ENCODE measurements at regions not wholly inside any gene's neighbourhood (a gene's known extent, or its start where the extent isn't known, plus 50 kb on each side); places are given as distances from the start of the nearest gene placed in this dataset.
"Not testable (repeated sequence)": the region's sequence is repeated elsewhere in the genome, so short reads cannot be mapped to it uniquely, and the experiment has no call there.

DNA sequence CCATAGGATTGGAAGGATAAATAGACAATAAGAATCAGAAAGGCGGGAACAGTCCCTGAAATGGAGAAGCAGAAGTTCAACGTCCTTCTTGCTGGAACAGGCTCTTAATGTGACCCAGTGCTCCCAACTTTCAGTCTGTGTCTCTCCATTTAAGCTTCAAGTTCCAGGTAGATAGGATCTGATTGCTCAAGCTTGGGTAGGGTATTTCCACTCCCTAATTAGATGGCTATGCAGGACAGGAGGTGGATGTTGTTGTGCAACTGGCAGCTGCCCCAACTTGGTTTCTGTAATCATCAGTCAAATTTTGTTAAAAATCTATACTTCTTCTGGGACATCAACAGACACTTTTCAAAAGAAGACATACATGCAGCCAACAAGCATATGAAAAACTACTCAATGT lies 266.2 kb downstream of the C12orf75 start:
- H3K4me3 ChIP-seq (ENCODE audit: low read depth, low read length), result no peak overlapping the region
- no peak for TF ChIP-seq CTCF (IDR thresholded peaks at IDR 0.05; ENCODE audit: borderline replicate concordance, insufficient read depth, low read depth, low read length)

- no peak for TF ChIP-seq CTCF (IDR thresholded peaks at IDR 0.05; ENCODE audit: borderline replicate concordance, insufficient read depth, low read depth, low read length)
- H3K4me3 ChIP-seq (ENCODE audit: low read depth, low read length), result no peak overlapping the region
Measured at GRCh38 chr12:105598031-105598430, 267.5 kb downstream of the C12orf75 start.

DNA sequence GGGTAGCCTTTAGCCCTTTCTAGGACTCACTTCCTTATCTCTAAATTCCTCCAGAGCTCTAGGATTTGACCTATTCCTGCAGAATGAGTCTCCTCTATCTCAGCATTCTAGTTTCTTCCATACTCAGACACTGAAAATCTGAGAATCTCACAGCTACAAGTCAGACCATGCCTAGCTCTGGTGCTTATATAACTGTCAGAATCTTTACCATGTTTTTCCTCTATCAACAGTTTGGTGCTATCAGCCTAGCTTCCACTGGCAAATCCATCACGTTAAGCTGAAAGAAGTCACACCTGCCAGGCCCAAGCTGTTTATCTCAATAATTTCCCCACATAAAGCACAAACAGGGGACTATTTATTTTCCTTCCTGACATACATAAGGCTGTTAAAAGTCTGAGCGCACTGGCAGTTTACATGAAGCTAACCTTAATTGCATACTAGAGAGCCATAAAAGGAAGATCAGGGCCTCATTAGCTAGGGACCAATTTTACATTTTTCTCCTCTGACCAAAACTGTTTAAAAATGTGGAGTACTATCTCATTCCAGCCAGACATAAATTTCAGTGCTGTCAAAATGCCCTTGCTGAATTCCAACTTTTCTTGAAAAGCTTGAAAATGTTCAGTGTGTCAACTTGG lies 270.5 kb downstream of the C12orf75 start:
- no peak overlapping the region for H3K4me3 ChIP-seq (ENCODE audit: low read depth, low read length)
- TF ChIP-seq CTCF (IDR thresholded peaks at IDR 0.05; ENCODE audit: borderline replicate concordance, insufficient read depth, low read depth, low read length), result no peak

DNA sequence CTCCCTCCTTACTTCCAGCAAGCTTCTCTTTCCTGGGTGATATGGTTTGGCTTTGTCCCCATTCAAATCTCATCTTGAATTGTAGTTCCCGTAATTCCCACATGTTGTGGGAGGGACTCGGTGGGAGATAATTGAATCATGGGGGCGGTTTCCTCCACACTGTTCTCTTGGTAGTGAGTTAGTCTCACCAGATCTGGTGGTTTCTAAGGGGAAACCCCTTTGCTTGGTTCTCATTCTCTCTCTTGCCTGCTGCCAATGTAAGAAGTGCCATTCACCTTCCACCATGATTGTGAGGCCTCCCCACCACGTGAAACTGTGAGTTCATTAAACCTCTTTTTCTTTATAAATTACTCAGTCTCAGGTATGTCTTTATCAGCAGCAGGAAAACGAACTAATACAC lies 271.8 kb downstream of the C12orf75 start:
- not testable (repeated sequence) for H3K4me3 ChIP-seq (ENCODE audit: low read depth, low read length)

DNA sequence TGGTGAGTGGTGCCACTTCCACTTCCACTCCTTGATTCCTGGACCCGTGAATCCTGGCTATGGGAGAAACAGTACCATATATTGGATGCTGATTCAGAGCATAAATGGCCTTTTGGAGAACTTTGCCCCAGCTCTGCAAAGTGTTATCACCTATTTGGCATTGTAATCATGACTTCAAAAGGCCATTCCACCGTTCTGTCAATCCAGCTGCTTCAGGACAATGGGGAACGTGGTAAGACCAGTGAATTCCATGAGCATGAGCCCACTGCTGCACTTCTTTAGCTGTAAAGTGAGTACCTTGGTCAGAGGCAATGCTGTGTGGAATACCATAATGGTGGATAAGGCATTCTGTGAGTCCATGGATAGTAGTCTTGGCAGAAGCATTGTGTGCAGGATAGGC lies 273.8 kb downstream of the C12orf75 start:
- H3K4me3 ChIP-seq (ENCODE audit: low read depth, low read length), result not testable (repeated sequence)

DNA sequence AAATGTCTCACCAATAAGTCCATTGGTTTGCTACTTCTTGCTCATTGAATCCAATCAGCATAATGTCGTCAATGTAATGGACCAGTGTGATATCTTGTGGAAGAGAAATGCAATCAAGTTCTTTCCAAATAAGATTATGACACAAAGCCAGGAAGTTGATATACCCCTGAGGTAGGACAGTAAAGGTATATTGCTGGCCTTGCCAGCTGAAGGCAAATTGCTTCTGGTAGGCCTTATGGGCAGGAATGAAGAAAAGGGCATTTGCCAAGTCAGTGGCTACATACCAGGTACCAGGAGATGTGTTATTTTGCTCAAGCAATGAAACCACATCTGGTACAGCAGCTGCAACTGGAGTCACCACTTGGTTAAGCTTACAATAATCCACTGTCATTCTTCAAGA lies 276.1 kb downstream of the C12orf75 start:
- not testable (repeated sequence) for H3K4me3 ChIP-seq (ENCODE audit: low read depth, low read length)

- H3K4me3 ChIP-seq (ENCODE audit: low read depth, low read length), result not testable (repeated sequence)
Measured at GRCh38 chr12:105609001-105609400, 278.5 kb downstream of the C12orf75 start.

DNA sequence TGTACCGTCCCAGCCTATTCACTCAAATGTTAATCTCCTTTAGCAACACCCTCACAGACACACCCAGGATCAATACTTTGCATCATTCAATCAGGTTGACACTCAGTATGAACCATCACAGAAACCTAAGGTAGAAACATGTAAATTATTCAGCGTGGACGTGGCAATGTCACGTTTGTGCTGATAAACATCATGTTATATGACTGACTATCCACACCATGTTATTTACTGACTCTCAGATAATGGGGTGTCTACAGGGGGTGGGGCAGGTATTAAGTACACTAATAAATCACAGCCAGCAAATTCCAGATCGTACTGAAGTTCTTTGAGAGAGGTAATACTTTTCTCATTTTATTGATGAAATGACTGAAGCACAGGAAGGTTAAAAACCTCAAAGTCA lies 280.0 kb downstream of the C12orf75 start:
- TF ChIP-seq CTCF (IDR thresholded peaks at IDR 0.05; ENCODE audit: borderline replicate concordance, insufficient read depth, low read depth, low read length), result no peak

GRCh38 chr12:105611340-105611739 lies 280.8 kb downstream of the C12orf75 start:
- no peak for TF ChIP-seq CTCF (IDR thresholded peaks at IDR 0.05; ENCODE audit: borderline replicate concordance, insufficient read depth, low read depth, low read length)
- no peak overlapping the region for H3K4me3 ChIP-seq (ENCODE audit: low read depth, low read length)

More for the DNA sequence above, 280.0 kb downstream of the C12orf75 start:
- H3K4me3 ChIP-seq (ENCODE audit: low read depth, low read length), result no peak overlapping the region
